ENCODE measurements at regions not wholly inside any gene's neighbourhood (a gene's known extent, or its start where the extent isn't known, plus 50 kb on each side); places are given as distances from the start of the nearest gene placed in this dataset.

GRCh38 chr15:63450884-63451225, 53.5 kb upstream of the USP3 start:
- TF ChIP-seq POLR2A (IDR thresholded peaks at IDR 0.05): no peak
- TF ChIP-seq, protein P1, sequence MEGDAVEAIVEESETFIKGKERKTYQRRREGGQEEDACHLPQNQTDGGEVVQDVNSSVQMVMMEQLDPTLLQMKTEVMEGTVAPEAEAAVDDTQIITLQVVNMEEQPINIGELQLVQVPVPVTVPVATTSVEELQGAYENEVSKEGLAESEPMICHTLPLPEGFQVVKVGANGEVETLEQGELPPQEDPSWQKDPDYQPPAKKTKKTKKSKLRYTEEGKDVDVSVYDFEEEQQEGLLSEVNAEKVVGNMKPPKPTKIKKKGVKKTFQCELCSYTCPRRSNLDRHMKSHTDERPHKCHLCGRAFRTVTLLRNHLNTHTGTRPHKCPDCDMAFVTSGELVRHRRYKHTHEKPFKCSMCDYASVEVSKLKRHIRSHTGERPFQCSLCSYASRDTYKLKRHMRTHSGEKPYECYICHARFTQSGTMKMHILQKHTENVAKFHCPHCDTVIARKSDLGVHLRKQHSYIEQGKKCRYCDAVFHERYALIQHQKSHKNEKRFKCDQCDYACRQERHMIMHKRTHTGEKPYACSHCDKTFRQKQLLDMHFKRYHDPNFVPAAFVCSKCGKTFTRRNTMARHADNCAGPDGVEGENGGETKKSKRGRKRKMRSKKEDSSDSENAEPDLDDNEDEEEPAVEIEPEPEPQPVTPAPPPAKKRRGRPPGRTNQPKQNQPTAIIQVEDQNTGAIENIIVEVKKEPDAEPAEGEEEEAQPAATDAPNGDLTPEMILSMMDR (IDR thresholded peaks at IDR 0.05 in 4 of 5, conservative IDR thresholded peaks at IDR 0.05 in 1 of 5): no peak
